ENCODE measurements at regions not wholly inside any gene's neighbourhood (a gene's known extent, or its start where the extent isn't known, plus 50 kb on each side); places are given as distances from the start of the nearest gene placed in this dataset.
"Not testable (repeated sequence)": the region's sequence is repeated elsewhere in the genome, so short reads cannot be mapped to it uniquely, and the experiment has no call there.

DNA sequence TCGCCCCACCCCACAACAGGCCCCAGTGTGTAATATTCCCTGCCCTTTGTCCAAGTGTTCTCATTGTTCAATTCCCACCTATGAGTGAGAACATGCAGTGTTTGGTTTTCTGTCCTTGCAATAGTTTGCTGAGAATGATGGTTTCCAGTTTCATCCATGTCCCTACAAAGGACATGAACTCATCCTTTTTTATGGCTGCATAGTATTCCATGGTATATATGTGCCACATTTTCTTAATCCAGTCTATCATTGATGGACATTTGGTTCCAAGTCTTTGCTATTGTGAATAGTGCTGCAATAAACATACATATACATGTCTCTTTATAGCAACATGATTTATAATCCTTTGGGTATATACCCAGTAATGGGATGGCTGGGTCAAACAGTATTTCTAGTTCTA lies 132.7 kb downstream of the SNX10 start:
- not testable (repeated sequence) for DNase-seq

DNA sequence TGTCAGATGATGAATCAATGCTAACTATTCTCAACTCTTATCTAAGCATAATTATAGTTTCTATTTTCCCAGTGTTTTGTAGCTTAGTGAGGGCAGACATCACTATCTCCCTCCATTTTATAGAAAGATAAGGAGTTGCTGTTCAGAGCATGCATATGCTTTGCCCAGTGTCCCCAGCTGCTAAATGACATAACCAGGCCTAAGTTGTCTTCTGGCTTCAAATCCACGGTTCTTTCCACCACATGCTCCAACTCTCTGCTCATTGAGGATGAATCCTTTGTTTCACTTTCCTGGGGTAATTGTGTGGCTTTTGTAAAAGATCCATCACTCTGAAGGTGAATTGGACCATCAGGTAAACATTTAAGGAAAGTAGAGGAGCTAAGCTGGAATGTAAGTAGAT lies 134.0 kb downstream of the SNX10 start:
- no peak for DNase-seq

DNA sequence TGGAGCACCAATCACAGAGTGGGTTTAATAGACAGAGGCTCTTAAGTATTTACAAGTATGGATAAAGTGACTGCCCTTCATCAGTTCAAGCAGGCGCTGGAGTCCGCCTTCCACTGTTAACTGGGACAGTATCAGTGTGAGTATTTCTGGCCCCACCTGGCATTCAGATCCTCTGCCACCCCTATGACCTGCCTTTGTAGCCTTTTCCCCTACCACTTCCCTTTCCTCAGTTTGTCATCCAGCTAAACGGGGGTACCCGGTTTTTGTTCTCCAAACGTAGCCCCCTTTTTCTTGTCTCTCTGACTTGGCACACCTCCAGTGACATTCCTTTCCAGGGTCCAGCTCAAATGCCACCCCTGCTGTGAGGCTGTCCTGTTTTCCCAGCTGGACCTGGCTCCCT lies 134.4 kb downstream of the SNX10 start:
- DNase-seq: no peak

DNA sequence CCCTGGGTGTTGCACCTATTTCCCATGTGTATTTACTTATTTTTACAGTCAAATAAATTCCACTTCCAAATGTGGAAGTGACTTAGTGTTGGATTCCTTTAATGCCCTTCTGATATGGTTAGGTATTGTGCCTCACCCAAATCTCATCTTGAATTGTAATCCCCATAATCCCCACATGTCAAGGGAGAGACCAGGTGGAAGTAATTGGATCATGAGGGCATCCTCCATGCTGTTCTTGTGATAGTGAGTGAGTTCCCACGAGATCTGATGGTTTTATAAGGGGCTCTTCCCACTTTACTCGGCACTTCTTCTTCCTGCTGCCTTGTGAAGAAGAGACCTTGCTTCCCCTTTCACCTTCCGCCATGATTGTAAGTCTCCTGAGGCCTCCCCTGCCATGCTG lies 136.9 kb downstream of the SNX10 start:
- DNase-seq: no peak

DNA sequence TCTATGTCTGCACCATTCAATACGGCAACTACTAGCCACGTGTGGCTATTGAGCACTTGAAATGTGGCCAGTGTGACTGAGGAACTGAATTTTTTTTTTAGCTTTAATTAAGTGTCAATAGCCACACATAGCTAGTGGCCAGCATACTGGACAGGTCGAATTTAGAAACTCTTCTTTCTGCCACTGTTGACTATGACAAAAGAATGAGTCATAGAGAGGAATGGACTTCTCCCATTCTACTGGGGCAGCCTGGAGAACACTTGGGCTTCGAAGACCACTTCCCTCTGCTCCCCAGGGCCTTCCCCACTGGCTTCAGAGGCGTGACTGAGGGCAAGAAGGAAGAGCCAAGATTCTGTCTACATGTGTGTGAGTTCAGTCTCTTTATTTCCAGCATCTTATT lies 137.5 kb downstream of the SNX10 start:
- DNase-seq: no peak

DNA sequence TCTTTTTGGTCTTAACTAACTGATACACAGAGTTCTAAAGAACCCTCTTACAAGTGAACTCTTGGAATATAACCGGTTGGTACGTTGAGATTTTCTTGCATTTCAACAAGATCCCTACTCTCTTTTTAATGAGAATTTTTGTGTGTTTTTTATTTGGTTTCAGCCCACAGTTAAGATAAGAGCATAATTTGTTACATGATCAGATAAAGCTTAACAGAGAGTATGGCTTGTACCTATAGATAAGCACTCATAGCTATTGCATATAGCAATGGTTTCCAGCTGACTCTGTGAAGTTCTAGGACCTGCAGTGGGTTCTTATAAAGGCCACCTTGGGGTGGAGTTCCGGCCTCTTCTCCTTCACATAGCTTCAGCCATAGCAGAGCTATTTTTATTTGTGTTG lies 143.3 kb downstream of the SNX10 start:
- DNase-seq: no peak

DNA sequence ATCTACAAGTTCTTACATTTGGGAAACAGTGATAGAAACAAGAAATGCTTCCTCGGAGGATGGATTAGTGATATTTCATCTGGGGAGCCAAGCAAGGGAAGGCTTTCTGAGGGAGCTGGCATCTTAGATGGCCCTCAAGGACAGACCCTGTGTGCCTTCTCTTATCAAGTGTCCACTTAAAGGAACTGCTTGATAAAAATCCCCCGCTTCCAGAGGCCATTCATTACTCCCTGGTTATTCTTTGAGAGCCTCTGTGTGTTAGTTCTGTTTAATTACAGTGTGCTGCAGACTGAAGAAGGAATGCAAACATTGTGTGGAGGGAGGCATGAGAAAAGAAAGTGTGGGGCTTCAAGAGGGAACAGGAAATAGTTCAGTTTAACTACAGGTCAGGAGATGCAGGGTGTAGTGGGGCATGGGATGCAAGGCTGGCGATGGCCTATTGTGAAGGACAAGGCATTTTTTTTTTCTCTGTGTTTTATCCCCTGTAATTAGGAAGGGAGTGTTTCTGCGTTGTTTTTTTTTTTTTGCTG lies 145.4 kb downstream of the SNX10 start:
- DNase-seq: peak; percentile 47

DNA sequence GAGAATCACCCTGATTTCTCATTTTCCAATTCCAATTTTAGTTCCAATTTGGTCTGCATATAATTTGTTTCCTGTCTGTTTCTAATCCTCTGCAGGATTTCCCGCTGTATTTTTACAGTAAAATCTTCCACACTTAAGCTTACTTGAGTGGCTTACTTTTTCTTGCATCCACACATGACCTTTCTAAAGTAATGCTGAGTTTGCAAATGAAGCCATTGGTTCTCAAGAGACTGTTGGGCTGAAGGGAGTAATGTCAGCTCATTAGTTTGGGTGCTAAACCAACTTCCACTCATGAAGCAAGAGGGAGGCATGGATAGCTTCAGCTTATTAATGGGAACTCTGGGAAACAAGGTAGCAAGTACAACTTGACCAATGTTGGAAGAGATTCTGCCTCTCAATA lies 146.4 kb downstream of the SNX10 start:
- DNase-seq: no peak

DNA sequence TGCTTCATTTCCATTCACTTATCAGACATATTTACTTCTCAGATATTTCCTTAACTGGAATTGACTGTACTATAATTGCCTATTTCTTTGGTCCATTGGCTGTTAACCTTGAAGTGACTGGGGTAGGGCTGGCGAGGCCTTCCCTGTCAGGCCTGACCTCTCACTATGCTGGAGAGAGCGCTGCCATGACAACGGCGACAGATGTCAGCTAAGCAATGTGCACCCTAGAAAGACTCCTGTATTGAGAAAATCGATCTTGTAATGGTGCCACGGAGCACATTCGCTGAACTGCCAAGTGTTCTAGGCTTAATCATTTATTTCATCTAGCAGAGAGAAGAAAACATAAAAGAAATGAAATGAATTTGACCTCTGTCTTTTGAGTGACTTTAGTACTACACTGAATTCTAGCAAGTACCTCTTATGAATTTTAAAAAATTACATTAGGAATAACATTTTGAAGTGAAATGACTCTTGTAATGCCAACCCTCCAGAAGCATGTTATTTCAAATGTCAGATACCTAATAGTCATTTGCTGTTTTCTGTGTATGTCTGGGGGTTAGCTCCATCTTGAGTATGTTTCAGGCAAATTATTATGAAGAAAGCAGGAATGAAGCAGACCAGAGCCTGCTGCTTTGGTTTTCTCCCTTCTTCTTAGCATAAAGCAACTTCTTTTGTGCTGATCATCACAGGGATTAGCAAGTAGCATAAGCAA lies 148.0 kb downstream of the SNX10 start:
- DNase-seq: peak; percentile 71

DNA sequence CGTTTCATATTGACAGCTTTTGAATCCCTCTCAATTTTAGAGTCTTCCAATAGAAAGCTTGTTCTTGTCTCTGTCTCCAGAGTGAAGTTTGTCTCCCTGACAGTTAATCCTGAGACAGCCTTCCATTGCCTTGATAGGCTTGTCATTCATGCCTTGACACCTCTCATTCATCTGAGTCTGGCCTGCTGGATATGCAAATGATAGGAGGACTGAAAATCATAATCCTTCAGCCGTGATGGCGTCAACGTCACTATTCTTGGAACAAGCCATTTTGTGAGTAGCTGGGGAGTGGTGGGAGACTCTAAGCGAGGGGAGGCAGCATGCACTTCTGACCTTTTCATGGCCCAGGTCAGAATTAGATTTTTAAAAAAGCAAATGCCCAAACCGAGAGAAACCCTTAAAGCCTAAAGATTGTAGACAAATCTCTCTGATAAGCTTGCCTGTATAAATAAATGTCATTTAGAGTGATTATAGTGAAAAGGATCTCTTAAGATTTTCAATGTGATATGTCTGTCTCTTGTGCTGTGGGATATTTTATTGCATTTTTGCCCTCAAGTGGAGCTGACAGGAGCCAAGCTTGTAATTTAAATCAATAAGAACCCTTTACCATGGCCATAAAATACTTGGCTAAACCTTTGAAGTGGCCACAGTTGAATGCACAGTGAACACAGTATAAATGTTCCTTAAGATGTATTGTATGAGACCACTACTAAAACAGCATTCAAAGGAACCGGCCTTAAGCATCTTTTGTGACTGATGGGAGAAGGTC lies 148.8 kb downstream of the SNX10 start:
- peak; percentile 57 for DNase-seq

DNA sequence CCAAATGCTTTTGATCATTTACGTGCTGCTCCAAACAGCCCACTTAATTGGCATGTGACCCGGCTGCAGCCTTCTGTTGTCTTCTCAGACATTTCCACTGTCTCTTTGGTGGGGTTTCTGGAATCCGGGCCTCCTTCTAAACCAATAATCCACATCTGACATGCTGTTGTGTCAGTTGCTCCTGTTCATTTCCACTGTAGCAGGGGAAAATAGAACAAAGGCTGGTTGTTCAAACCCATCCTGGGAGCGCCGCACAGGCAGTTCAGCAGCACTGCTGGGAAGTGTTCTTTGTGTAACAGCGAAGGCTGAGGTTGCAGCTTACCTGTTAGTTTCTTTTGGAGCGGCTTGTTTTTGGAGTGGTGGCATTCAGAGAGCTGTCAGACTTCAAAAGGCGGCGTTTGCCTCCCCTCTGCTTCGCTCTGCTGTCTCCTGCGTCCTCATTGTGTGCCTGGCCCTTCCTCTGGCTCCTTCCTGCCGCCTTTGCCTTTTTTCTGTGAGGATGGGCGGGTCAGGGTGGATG lies 149.4 kb downstream of the SNX10 start:
- DNase-seq: peak; percentile 83

DNA sequence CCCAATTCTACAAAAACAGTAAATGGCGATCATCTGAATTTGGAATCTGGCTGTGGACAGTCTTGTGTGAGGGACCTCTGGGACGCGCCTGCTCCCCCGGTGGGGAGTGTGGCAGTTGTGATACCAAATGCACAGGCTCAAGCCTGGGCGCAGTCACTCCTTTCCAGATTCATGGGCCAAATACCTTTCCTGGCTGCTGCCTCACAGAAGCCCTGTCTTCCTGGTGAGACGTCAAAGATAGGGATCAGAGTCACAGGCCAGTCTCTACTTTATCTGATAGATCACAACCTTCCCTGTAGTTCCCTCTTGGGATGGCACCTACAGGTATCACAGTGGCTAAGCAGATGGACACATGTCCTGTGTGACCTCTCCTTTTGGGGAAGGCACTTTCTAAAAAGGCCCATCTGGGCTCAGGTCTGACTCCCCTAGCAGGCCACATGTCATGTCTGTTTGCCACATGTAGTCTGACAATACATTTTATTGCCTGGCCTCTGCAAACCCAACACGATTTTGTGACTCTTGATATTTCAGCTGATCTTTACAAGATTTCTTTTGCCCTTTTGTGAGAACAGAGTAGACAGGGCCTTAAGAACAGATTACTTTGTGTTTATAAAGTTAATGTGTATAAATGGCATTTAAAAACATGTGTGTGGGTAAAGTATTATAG lies 150.1 kb downstream of the SNX10 start:
- DNase-seq: no peak

DNA sequence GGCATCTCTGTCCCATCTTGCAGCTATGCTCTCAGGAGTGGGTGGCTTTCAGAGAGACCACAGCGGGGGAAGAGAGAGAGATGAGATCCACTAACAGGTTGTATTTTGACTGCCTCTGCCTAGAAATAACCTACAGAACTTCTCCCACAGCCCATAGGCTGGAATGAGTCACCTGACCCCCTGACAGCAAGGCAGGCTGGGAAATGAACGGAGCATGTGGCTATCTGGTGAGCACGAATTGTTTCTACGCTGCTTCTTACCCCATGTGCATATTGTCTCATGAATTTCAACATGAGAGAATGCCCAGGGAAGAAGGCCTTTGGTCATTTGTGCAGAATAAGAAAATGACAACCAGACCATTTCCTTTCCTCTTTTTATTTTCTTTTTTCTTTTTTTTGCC lies 151.3 kb downstream of the SNX10 start:
- no peak for DNase-seq

DNA sequence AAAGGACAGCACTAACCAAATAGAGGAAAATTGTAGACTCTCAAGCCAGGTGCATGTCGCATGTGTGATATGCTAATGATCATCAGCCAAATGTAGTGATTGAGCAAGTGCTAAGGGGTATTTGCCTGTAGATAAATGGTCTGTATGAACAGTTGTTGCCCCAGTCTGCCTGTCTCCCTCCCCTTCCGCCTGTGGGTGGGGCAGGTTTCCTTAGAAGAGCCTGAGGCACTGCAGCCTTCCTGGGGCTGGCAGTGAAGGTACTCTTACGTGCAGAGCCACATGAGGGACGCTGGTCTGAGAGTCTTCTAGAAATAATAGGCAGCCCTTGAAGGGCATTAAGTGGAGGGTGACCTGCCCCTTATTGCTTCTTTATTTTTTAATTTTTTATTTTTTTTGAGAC lies 152.1 kb downstream of the SNX10 start:
- no peak for DNase-seq

DNA sequence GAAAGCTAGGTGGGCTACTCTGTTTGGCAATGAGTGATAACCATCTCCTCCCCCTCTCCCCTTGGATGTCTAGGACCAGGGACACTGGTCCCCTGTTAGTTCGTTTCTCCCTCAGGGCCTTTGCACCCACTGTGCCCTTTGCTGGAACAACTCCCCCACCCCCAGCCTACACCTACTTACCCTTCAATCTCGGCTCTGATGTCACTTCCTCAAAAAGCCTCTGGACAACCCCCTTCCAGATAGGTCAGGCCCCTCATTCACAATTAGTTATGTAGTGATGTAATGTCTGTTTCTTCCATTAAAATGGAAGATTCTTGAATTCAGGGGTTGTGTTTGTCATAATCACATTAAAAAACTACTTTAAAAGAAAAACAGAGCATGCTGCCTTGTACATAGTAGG lies 152.9 kb downstream of the SNX10 start:
- no peak for DNase-seq

DNA sequence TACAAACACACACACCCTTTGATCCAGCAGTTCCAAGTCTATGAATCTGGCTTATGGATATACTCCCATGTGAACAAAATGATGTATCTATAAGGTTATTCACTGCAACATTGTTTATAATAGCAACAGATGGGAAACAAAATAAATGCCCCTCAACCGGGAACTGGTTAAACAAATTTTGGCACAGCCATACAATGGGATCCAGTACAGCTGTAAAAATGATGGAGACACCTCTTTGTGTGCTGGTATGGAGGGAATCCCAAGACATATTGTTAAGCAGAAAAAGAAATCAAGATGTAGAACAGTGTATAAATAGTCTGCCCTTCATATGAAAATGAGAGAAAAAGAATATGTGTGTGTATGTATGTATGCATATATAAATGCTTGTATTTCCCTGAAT lies 155.5 kb downstream of the SNX10 start:
- no peak for DNase-seq

DNA sequence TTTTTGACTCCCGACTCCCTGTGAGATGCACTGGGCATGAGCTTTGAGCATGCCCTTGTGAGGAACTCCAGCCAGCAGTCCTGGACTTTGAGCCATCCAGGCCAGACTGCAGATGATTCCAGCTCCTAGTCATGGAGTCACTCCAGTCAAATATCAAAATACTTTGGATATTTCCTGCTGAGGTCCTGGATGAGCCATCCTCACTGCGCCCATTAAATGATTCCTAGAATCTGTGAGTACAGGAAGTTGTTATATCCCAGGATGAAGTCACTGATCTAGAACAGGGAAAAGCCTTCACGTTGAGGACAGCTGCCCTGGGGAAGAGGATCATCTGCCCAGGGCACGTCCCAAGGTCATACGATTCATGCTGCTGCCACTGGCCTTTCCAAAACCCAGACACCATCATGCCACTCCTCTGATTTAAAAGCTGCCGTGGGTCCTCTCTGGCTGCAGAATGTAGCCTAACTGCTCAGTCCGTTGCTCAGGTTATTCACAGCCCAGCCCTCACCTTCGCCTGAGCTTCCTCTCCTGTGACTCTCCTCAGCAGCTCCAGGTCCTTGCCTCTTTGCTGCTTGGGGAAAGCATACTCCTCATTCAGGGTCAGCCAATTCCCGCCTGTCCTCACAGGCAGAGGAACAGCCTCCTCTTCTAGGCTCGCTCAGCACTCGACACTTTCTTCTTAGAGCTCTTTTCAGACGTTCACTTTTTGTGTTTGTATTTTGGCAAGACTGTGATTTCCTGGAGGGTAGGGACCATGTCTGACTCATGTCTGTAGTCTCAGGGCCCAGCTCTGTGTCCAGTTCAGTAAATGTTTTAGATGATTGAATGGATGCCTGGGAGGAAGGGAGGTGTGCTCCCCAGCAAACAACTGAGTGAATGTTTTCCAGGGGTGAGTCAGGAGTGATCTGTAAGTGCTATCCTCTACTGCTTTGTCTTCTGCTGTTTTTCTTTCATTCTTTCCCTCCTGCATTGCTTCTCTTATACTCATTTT lies 157.8 kb downstream of the SNX10 start:
- DNase-seq: no peak

DNA sequence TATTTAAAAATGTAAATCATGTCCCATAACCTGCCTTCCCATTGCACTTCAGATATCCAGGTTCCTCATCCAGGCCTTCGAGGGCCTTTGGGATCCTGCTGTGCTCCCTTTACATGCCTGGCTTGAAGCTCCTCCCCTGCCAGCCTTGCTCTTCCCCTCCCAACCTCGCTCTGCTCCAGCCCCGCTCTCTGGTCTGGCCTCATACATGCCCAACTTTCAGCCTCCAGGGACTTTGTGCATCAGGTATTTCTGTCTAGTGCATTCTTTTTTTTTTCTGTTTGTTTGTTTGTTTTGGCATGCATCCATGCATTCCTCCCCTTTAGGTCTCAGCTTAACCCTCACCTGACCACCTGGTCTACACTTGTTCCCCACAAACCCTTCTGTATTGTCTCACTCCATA lies 160.3 kb downstream of the SNX10 start:
- DNase-seq: no peak

DNA sequence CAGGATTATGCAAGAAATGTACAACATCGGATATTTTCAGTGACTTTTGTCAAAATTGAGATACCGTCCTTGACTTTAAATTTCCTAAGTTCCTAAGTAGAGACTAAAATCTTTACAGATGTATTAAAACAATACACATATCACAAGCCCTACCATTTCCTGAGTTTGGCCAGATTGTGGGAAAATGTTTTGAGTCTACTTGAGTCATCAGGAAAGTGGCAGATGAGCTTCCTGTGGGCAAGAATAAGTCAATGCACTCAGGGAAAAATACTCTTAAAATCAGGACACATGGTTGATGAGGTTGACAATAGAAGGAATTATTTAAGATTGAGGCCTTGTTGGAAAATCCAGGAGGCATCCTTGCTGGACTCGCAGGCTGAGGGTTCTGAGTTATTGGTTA lies 162.5 kb downstream of the SNX10 start:
- DNase-seq: no peak

DNA sequence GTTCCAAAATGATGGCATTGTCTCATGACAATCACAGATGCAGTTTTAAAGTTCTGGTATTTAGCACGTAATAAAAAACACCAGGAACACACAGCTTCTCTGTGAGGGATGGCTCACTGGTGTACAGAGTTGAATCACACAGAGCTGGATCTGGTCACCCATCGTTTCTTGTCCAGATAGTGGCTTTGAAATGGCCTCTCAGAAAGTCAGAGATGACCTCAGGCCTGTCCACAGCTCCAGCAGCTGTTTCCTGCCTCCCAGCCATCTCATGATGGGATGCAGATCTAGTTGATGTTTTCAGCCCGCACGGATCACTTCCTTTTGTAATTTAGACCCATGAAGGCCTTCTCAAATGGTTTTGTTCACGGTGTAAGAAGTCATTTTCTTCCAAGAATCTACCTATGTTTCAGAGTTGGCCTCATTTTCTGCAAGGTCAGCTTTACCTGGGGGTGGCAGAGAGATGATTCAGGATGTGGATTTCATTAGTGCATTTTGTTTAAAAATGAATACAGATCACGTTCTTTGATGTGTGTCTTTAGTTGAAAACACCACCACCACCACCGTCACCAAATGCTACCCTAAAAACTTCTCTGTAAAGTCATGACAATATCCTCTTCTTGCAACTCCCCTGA lies 166.2 kb downstream of the SNX10 start:
- no peak for DNase-seq

DNA sequence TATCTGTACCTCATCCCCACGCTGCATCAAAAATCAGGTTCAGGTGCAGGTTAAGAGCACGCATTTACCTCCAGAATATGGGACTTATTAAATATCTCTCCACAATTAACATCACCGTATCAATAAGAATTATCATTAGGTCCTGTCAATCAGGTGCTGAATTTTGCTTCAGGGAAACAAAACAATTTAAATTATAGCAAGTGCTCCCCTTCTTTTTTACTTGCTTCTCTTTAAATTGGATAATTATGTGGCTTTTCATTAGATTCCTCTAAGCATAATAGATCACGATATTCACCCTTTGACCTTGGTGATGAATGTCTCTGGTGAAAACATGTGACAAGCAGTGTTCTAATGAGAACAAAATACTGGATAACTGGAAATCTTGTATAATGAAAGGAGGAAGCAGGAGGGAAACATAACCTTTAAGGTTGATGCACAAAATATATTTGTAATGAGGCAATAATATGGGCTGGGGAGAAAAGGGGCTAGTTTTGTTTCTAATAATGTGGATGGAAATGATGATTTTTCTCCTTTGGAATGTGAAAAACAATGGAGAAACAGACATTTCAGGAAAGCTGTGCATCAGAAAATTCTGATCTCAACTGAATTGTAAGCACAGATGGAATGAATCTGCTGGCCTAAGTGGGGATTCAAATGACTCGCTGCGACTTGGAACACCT lies 166.9 kb downstream of the SNX10 start:
- no peak for DNase-seq

Data from retina (tissue), 1 donor.